Right lobe of liver (tissue), 4 donors: ENCODE measurements at regions not wholly inside any gene's neighbourhood (a gene's known extent, or its start where the extent isn't known, plus 50 kb on each side); places are given as distances from the start of the nearest gene placed in this dataset.

Source experiments
- CTCF ChIP-seq, 4 donors: fragments of 200-600 bp in 3 of 4; fragments of 450-650 bp in 1 of 4; IDR thresholded peaks; one replicate each; pipeline versions ENCODE4 v1.5.1 to v1.8.0; 2016 to 2022; ENCODE audit warnings: antibody characterized with exemption in 4 of 4, mild to moderate bottlenecking in 2 of 4
- POLR2A ChIP-seq: fragments of 450-650 bp; IDR thresholded peaks from one replicate; pipeline ENCODE4 v1.6.1; 2017; ENCODE audit warnings: antibody characterized with exemption, mild to moderate bottlenecking
- donor health status: DM: no; HTN: no; CAD: no.
- donor health status: DM: no; HTN: no; CAD: no.
- donor health status: DM: no; HTN: yes; CAD: no.

DNA sequence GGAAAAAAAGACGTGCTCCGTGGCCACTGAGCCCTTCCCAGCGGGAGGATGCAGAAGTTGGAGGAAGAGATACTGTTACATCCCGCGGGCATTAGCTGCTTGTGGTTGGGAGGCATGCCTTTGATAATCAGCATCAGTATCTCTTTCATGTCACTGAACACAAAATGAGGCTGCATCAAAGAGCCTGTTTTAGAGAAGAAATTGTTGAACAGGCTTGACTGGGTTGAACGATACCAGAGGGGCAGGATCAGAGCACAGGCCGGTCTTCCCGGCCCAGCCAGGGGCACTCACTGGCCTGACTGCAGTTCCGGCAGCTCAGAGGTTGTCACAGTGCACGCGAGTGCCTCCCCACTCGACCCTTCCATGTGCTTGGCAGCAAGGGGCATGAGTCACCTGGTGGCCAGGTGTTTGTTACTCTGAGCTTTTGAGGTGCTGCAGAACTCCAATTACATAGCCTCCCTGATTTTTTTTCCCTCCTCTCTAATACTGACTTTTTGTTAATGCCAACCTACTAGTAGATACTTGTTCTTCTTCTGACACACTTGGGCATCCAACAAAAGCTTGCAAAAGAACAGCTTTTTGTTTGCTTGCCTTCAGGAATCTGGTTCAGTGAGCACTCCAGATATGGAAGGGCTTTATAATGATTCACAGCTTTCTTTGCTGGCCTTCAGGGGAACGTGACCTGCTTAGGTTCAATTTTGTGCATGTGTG is 121.6 kb downstream of the VAPA start:
- no peak for TF ChIP-seq CTCF (IDR thresholded peaks at IDR 0.05)
- no peak for TF ChIP-seq POLR2A
